Smooth muscle cell (in vitro differentiated cells): ENCODE measurements at regions not wholly inside any gene's neighbourhood (a gene's known extent, or its start where the extent isn't known, plus 50 kb on each side); places are given as distances from the start of the nearest gene placed in this dataset.

Experiments
- DNase-seq: peaks from one replicate; lab custom pipeline; 2025; ENCODE audit not compliant: unreplicated experiment; lab: John Stamatoyannopoulos, UW
- H2AFZ ChIP-seq: fragments of 200-600 bp; sonication (generic); 2 replicates; pipeline ENCODE4 v1.6.0; 2016; ENCODE audit warnings: antibody characterized with exemption, low read depth, mild to moderate bottlenecking
- H3F3A ChIP-seq: fragments of 200-600 bp; sonication (generic); 2 replicates; pipeline ENCODE4 v1.6.0; 2017; ENCODE audit warnings: antibody characterized with exemption, low read depth
- H3K27ac ChIP-seq: fragments of 200-600 bp; sonication (generic); 2 replicates; pipeline ENCODE4 v1.5.1; 2016; ENCODE audit warnings: low read depth, mild to moderate bottlenecking
- H3K27me3 ChIP-seq: fragments of 200-600 bp; sonication (generic); 2 replicates; pipeline ENCODE4 v1.6.1; 2016; ENCODE audit warnings: low read depth, mild to moderate bottlenecking
- H3K36me3 ChIP-seq: fragments of 200-600 bp; sonication (generic); 2 replicates; pipeline ENCODE4 v1.5.1; 2016; ENCODE audit warnings: low read depth
- H3K4me1 ChIP-seq: fragments of 200-600 bp; sonication (generic); 2 replicates; pipeline ENCODE4 v1.5.1; 2016; ENCODE audit warnings: low read depth
- H3K4me2 ChIP-seq: fragments of 200-600 bp; sonication (generic); 2 replicates; pipeline ENCODE4 v1.6.0; 2016; ENCODE audit warnings: mild to moderate bottlenecking
- H3K4me3 ChIP-seq: fragments of 200-600 bp; sonication (generic); 2 replicates; pipeline ENCODE4 v1.5.1; 2016; ENCODE audit warnings: mild to moderate bottlenecking
- H3K79me2 ChIP-seq: fragments of 200-600 bp; sonication (generic); 2 replicates; pipeline ENCODE4 v1.6.0; 2016; ENCODE audit warnings: low read depth, mild to moderate bottlenecking
- H3K9ac ChIP-seq: fragments of 200-600 bp; sonication (generic); 2 replicates; pipeline ENCODE4 v1.6.0; 2016; ENCODE audit warnings: low read depth
- H3K9me3 ChIP-seq: fragments of 200-600 bp; sonication (generic); replicated peaks from 2 replicates; pipeline ENCODE4 v1.5.1; 2016; ENCODE audit warnings: low read depth
- H4K20me1 ChIP-seq: fragments of 200-600 bp; sonication (generic); 2 replicates; pipeline ENCODE4 v1.6.0; 2016; ENCODE audit warnings: low read depth
- WGBS: methylation state at CpG from one replicate; pipeline ENCODE4 v1.1.7; 2016; ENCODE audit warnings: low lambda C conversion rate; 5-methylcytosine and 5-hydroxymethylcytosine counted together
- TF ChIP-seq, protein P1 (sequence below): fragments of 200-600 bp; sonication (generic); IDR thresholded peaks from 2 replicates; pipeline ENCODE4 v1.5.1; 2017; ENCODE audit warnings: borderline replicate concordance, mild to moderate bottlenecking, antibody characterized with exemption; ENCODE audit not compliant: insufficient read depth, poor library complexity, severe bottlenecking

DNA sequence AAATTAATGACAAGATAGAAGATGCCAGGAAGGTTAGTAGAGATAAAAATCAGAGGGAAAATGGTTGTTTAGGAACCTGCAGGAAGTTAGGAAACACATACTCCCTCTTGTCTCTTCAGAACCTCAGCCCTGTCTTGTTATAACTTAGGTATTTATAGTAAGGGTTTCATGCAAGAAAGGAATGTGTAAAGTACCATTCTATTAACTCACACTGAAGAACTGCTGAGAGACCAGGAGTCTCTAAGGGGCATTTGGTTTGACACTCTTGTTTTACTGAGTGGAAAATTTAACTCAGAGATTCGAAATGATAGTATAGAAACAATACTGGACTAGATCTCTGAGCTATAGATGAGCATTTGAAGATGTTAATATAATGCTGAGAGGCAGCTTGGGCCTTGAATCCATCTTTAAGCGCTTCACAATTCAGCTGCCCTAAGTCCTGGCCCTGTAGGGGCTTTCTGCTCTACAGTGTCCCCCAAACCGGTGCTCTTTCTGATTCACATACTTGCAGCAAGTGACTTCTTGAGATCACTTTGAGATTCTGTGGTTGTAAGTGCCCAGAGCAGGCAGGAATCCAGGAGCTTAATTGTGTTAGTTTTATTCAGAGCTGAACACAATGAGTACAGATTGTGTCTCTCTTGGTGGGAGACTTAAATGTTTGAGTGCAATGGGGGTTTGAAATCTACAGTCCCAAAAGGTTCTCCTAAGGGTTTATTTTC is 235.0 kb upstream of the RGPD4 start:
- no peaks in the 10 kb centered on the region for H3K9me3 ChIP-seq
- H3K4me3 ChIP-seq = no peak overlapping the region
- TF ChIP-seq, protein P1, sequence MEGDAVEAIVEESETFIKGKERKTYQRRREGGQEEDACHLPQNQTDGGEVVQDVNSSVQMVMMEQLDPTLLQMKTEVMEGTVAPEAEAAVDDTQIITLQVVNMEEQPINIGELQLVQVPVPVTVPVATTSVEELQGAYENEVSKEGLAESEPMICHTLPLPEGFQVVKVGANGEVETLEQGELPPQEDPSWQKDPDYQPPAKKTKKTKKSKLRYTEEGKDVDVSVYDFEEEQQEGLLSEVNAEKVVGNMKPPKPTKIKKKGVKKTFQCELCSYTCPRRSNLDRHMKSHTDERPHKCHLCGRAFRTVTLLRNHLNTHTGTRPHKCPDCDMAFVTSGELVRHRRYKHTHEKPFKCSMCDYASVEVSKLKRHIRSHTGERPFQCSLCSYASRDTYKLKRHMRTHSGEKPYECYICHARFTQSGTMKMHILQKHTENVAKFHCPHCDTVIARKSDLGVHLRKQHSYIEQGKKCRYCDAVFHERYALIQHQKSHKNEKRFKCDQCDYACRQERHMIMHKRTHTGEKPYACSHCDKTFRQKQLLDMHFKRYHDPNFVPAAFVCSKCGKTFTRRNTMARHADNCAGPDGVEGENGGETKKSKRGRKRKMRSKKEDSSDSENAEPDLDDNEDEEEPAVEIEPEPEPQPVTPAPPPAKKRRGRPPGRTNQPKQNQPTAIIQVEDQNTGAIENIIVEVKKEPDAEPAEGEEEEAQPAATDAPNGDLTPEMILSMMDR = no peak
- H3K27me3 ChIP-seq = no peaks in the 10 kb centered on the region
- no peak overlapping the region for H3K27ac ChIP-seq
- H2AFZ ChIP-seq = peak overlapping the region; percentile 29
- DNase-seq = no peak
- H3F3A ChIP-seq = no peaks in the 10 kb centered on the region
- no peak overlapping the region for H3K4me2 ChIP-seq
- WGBS = 91% methylated on average over 3 of the region's 3 CpGs
- H3K79me2 ChIP-seq = no peaks in the 10 kb centered on the region
- no peaks in the 10 kb centered on the region for H3K36me3 ChIP-seq
- no peaks in the 10 kb centered on the region for H4K20me1 ChIP-seq
- peaks cover 11% of the 10 kb centered on the region for H3K4me1 ChIP-seq
- H3K9ac ChIP-seq = no peak overlapping the region

DNA sequence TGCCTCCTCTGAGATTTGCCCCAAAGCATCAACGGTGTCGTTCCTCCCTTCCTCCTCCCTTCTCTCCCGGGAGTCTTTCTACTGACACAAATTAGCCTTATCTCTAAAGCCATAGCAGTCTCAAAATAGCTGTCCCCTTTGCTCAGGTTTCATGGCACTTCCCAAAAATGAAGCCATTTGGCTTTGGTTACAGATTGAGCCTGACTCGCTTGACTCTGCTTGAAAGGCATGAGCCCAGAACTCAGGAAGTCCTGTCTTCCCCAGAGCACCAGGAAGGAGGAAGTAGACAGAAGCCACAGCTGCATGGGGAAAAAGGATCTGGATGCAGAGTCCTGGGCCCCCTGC is 234.4 kb upstream of the RGPD4 start:
- Histone ChIP-seq H2AFZ (peak overlapping the region; percentile 29), H3K4me3 (no peak overlapping the region), H3K36me3 (no peaks in the 10 kb centered on the region), H3K27ac (no peak overlapping the region), H3K27me3 (no peaks in the 10 kb centered on the region), H3K79me2 (no peaks in the 10 kb centered on the region), H3F3A (no peaks in the 10 kb centered on the region), H4K20me1 (no peaks in the 10 kb centered on the region), H3K9me3 (no peaks in the 10 kb centered on the region), H3K4me2 (no peak overlapping the region), H3K9ac (no peak overlapping the region), H3K4me1 (peaks cover 11% of the 10 kb centered on the region)
- 43% methylated on average over 4 of the region's 4 CpGs for whole genome bisulfite sequencing
- no peak for DNase-seq
- TF ChIP-seq, protein P1 = no peak

DNA sequence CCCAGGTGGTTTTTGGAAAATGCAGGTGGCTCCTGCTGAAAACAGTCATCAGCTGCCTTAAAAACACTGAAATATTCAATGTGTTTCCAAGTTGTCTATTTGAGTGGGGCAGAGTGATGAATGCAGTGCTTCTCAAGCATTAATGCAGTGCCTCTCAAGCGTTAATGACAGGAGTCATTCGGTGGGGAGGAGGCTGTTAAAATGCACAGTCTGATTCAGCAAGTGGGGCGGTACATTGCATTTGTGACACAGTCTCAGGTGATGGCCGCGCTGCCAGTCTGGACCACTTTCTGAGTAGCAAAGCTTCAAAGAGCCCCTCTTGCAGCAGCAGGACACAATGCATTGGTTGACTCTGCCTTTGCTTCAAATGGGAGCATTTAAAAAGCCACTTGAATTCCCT is 231.4 kb upstream of the RGPD4 start:
- Histone ChIP-seq H3K4me1 (peaks cover 11% of the 10 kb centered on the region), H3F3A (no peaks in the 10 kb centered on the region), H2AFZ (no peak overlapping the region), H4K20me1 (no peaks in the 10 kb centered on the region), H3K79me2 (no peaks in the 10 kb centered on the region), H3K27ac (no peak overlapping the region), H3K4me3 (no peak overlapping the region), H3K27me3 (no peaks in the 10 kb centered on the region), H3K9me3 (no peaks in the 10 kb centered on the region), H3K9ac (no peak overlapping the region), H3K4me2 (no peak overlapping the region), H3K36me3 (no peaks in the 10 kb centered on the region)
- WGBS = 85% methylated on average over 5 of the region's 5 CpGs
- no peak for DNase-seq
- TF ChIP-seq, protein P1 = no peak

DNA sequence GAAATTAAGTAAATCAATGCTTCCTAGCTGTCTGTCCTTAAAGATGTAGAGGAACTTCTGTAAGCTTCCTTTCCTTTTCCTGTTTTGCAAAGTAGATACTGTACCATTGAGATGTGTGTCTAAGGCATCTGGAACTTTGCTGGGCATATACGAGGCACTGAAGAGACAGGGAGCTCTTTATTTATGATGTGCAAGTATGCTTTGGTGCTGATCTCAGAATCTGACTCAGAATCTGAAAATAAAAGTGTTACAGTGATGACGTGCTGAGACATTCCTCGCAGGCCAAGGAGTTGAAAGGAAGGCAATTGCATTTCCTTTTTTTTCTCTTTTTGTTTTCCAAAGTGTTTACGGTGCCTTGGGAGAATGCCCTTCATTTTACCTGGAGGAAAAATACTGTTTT is 230.9 kb upstream of the RGPD4 start:
- Histone ChIP-seq H3F3A (no peaks in the 10 kb centered on the region), H3K36me3 (no peaks in the 10 kb centered on the region), H2AFZ (no peak overlapping the region), H3K4me3 (no peak overlapping the region), H3K4me2 (no peak overlapping the region), H3K79me2 (no peaks in the 10 kb centered on the region), H3K9me3 (no peaks in the 10 kb centered on the region), H3K9ac (no peak overlapping the region), H4K20me1 (no peaks in the 10 kb centered on the region), H3K4me1 (peaks cover 11% of the 10 kb centered on the region), H3K27ac (no peak overlapping the region), H3K27me3 (no peaks in the 10 kb centered on the region)
- TF ChIP-seq, protein P1 = no peak
- WGBS = 24% methylated on average over 4 of the region's 4 CpGs
- DNase-seq = no peak
